ENCODE measurements at regions not wholly inside any gene's neighbourhood (a gene's known extent, or its start where the extent isn't known, plus 50 kb on each side); places are given as distances from the start of the nearest gene placed in this dataset.

DNA sequence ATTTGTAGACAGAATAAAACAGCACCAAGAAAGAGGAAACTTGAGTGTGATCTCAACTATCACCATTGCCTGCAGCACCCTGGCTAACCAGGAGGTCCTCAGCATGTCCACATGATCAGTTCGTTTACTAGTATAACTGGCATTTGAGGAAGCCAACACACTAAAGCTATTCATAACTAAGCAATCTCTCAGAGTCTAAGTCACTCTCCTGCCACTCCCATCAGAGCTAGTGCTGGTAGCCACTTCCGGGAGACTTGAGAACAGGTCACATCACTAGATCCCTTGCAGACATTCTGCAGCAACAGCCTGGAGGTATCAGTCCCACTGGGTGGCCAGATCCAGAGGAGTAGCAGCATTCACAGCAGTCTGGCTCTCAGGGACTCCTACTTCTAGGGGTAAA lies 352.9 kb upstream of the OR4E1 start:
- H3K27me3 Mint-ChIP-seq (ENCODE audit: unreplicated experiment): no peaks in the 10 kb centered on the region
- no peak overlapping the region for H3K4me3 Mint-ChIP-seq (ENCODE audit: unreplicated experiment)
- DNase-seq (ENCODE audit: low spot score): no peak
- H3K27ac Mint-ChIP-seq (ENCODE audit: unreplicated experiment): no peak overlapping the region
- no peaks in the 10 kb centered on the region for H3K9me3 Mint-ChIP-seq (ENCODE audit: unreplicated experiment)
- no peaks in the 10 kb centered on the region for H3K4me1 Mint-ChIP-seq (ENCODE audit: unreplicated experiment)
- TF ChIP-seq, protein P1, sequence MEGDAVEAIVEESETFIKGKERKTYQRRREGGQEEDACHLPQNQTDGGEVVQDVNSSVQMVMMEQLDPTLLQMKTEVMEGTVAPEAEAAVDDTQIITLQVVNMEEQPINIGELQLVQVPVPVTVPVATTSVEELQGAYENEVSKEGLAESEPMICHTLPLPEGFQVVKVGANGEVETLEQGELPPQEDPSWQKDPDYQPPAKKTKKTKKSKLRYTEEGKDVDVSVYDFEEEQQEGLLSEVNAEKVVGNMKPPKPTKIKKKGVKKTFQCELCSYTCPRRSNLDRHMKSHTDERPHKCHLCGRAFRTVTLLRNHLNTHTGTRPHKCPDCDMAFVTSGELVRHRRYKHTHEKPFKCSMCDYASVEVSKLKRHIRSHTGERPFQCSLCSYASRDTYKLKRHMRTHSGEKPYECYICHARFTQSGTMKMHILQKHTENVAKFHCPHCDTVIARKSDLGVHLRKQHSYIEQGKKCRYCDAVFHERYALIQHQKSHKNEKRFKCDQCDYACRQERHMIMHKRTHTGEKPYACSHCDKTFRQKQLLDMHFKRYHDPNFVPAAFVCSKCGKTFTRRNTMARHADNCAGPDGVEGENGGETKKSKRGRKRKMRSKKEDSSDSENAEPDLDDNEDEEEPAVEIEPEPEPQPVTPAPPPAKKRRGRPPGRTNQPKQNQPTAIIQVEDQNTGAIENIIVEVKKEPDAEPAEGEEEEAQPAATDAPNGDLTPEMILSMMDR (IDR thresholded peaks at IDR 0.05; ENCODE audit: unreplicated experiment): no peak
- H3K36me3 Mint-ChIP-seq (ENCODE audit: low read depth, unreplicated experiment): no peaks in the 10 kb centered on the region

DNA sequence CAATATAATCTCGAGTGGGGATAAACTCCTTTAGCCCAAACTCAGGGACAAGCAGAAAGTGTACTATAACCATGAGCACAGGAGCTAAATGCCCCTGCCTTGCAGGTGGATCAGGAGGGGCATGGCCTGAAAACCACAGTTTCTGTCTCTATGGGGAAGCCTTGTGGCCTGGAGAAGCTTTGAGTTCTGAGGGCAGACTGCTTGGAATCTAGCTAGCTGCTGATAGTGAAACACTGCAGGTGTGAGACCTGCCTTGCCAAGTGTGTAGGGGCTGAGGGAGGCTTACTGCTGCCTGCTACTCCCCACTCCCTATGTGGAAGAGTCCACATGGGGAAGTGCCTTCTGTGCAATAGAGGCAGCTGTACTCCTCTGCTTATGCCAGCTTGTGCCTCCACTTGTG lies 352.3 kb upstream of the OR4E1 start:
- no peaks in the 10 kb centered on the region for H3K27me3 Mint-ChIP-seq (ENCODE audit: unreplicated experiment)

DNA sequence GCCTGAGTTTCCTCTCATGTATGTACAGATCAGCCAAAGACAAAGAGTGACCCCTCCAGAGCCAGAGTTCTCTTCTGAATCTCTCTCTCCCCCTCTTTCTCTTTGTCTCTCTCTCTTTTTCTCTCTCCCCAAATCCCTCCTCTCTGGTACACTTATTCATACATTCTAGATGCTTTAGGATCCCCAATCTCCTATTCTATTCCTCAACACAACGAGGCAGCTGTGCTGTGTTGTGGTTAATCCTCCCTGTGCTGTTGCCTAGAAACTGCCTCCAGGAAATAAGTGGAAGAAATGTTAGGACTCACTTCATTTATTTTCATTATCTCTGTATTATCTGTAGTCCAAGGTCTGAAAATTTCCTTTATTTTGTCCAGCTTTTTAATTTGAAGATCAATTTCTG lies 350.5 kb upstream of the OR4E1 start:
- no peaks in the 10 kb centered on the region for H3K4me1 Mint-ChIP-seq (ENCODE audit: unreplicated experiment)
- H3K4me3 Mint-ChIP-seq (ENCODE audit: unreplicated experiment): no peak overlapping the region
- no peak for DNase-seq (ENCODE audit: low spot score)
- H3K36me3 Mint-ChIP-seq (ENCODE audit: low read depth, unreplicated experiment): no peaks in the 10 kb centered on the region
- H3K9me3 Mint-ChIP-seq (ENCODE audit: unreplicated experiment): no peaks in the 10 kb centered on the region
- peak overlapping the region; percentile 9 for H3K27ac Mint-ChIP-seq (ENCODE audit: unreplicated experiment)
- TF ChIP-seq, protein P1 (IDR thresholded peaks at IDR 0.05; ENCODE audit: unreplicated experiment): no peak
- no peaks in the 10 kb centered on the region for H3K27me3 Mint-ChIP-seq (ENCODE audit: unreplicated experiment)

More for the DNA sequence above, 352.3 kb upstream of the OR4E1 start:
- H3K4me1 Mint-ChIP-seq (ENCODE audit: unreplicated experiment): no peaks in the 10 kb centered on the region
- TF ChIP-seq, protein P1 (IDR thresholded peaks at IDR 0.05; ENCODE audit: unreplicated experiment): no peak
- no peak overlapping the region for H3K27ac Mint-ChIP-seq (ENCODE audit: unreplicated experiment)
- no peak overlapping the region for H3K4me3 Mint-ChIP-seq (ENCODE audit: unreplicated experiment)
- no peak for DNase-seq (ENCODE audit: low spot score)
- no peaks in the 10 kb centered on the region for H3K9me3 Mint-ChIP-seq (ENCODE audit: unreplicated experiment)
- no peaks in the 10 kb centered on the region for H3K36me3 Mint-ChIP-seq (ENCODE audit: low read depth, unreplicated experiment)

DNA sequence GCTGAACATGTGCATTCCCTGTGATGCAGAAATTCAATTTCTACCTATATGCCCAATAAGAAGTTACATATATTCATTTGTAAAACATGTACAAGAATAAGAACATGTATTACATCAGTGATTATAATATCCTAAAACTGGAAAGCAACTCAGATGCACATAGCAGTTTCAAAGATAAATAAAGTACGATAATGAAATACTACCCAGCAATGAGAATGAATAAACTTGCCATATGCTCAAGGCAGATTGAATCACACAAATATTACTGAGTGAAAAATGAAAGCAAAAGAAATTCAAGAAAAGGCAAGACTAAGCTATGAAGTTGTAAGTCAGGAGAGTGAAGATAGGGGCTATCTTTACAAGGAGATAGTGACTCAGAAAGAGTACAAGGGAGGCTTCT lies 345.3 kb upstream of the OR4E1 start:
- Mint-ChIP-seq H3K36me3 (ENCODE audit: low read depth, unreplicated experiment) (no peaks in the 10 kb centered on the region), H3K27me3 (ENCODE audit: unreplicated experiment) (no peaks in the 10 kb centered on the region), H3K4me1 (ENCODE audit: unreplicated experiment) (no peaks in the 10 kb centered on the region), H3K9me3 (ENCODE audit: unreplicated experiment) (no peaks in the 10 kb centered on the region), H3K4me3 (ENCODE audit: unreplicated experiment) (no peak overlapping the region), H3K27ac (ENCODE audit: unreplicated experiment) (no peak overlapping the region)
- DNase-seq (ENCODE audit: low spot score): no peak
- TF ChIP-seq, protein P1 (IDR thresholded peaks at IDR 0.05; ENCODE audit: unreplicated experiment): no peak

DNA sequence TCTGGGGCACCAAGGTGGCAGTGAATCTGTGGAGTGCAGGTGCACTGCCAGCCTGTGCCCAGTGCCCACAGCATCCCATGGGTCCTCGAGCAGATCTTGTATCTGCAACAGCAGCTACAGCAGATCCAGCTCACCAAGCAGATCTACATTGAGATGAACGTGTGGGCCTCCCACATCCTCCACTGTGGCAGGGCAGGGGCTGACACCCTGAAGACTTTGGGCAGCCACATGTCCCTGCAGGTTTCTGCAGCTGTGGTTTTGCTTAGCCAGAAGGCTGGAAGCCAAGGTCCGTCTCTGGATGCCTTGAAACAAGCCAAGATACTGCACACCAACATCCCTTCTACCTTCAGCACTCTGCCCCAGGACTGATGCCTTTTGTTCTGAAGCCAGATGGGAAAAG lies 338.8 kb upstream of the OR4E1 start:
- TF ChIP-seq, protein P1 (IDR thresholded peaks at IDR 0.05; ENCODE audit: unreplicated experiment): no peak
- Mint-ChIP-seq H3K27ac (ENCODE audit: unreplicated experiment) (no peak overlapping the region), H3K9me3 (ENCODE audit: unreplicated experiment) (no peaks in the 10 kb centered on the region), H3K4me1 (ENCODE audit: unreplicated experiment) (no peaks in the 10 kb centered on the region), H3K4me3 (ENCODE audit: unreplicated experiment) (no peak overlapping the region), H3K27me3 (ENCODE audit: unreplicated experiment) (no peaks in the 10 kb centered on the region), H3K36me3 (ENCODE audit: low read depth, unreplicated experiment) (no peaks in the 10 kb centered on the region)
- DNase-seq (ENCODE audit: low spot score): no peak
